ENCODE measurements at regions not wholly inside any gene's neighbourhood (a gene's known extent, or its start where the extent isn't known, plus 50 kb on each side); places are given as distances from the start of the nearest gene placed in this dataset.

GRCh38 chr16:6531067-6531466 is 801.6 kb upstream of the RBFOX1 start:
- Mint-ChIP-seq H3K9me3 (peaks cover 40% of the 10 kb centered on the region), H3K4me1 (ENCODE audit: low read depth) (no peaks in the 10 kb centered on the region), H3K36me3 (ENCODE audit: low read depth) (no peaks in the 10 kb centered on the region), H3K27me3 (ENCODE audit: insufficient read depth) (peaks cover 4% of the 10 kb centered on the region; the same call in 1 of the 2 replicates), H3K4me3 (no peak overlapping the region), H3K27ac (no peak overlapping the region)
- no peak for DNase-seq
- no peak for TF ChIP-seq CTCF (IDR thresholded peaks at IDR 0.05)

GRCh38 chr16:6528217-6528616 is 804.4 kb upstream of the RBFOX1 start:
- no peak overlapping the region for H3K27ac Mint-ChIP-seq
- H3K4me1 Mint-ChIP-seq (ENCODE audit: low read depth), result no peaks in the 10 kb centered on the region
- peaks cover 48% of the 10 kb centered on the region for H3K9me3 Mint-ChIP-seq
- H3K36me3 Mint-ChIP-seq (ENCODE audit: low read depth), result no peaks in the 10 kb centered on the region
- H3K4me3 Mint-ChIP-seq, result no peak overlapping the region
- peaks cover 4% of the 10 kb centered on the region; the same call in 1 of the 2 replicates for H3K27me3 Mint-ChIP-seq (ENCODE audit: insufficient read depth)
- DNase-seq, result no peak
- no peak for TF ChIP-seq CTCF (IDR thresholded peaks at IDR 0.05)

GRCh38 chr16:6527646-6528045 is 805.0 kb upstream of the RBFOX1 start:
- no peak for DNase-seq
- H3K4me3 Mint-ChIP-seq, result no peak overlapping the region
- H3K4me1 Mint-ChIP-seq (ENCODE audit: low read depth), result no peaks in the 10 kb centered on the region
- no peak overlapping the region for H3K27ac Mint-ChIP-seq
- TF ChIP-seq CTCF (IDR thresholded peaks at IDR 0.05), result no peak
- peaks cover 48% of the 10 kb centered on the region for H3K9me3 Mint-ChIP-seq
- H3K36me3 Mint-ChIP-seq (ENCODE audit: low read depth), result no peaks in the 10 kb centered on the region
- peaks cover 4% of the 10 kb centered on the region; the same call in 1 of the 2 replicates for H3K27me3 Mint-ChIP-seq (ENCODE audit: insufficient read depth)

GRCh38 chr16:6524501-6524900 is 808.1 kb upstream of the RBFOX1 start:
- Mint-ChIP-seq H3K9me3 (peaks cover 49% of the 10 kb centered on the region), H3K4me3 (no peak overlapping the region), H3K4me1 (ENCODE audit: low read depth) (no peaks in the 10 kb centered on the region), H3K36me3 (ENCODE audit: low read depth) (no peaks in the 10 kb centered on the region), H3K27me3 (ENCODE audit: insufficient read depth) (no peaks in the 10 kb centered on the region; the same call in 1 of the 2 replicates), H3K27ac (no peak overlapping the region)
- TF ChIP-seq CTCF (IDR thresholded peaks at IDR 0.05), result no peak
- no peak for DNase-seq

- no peak for TF ChIP-seq CTCF (IDR thresholded peaks at IDR 0.05)
- H3K27me3 Mint-ChIP-seq (ENCODE audit: insufficient read depth), result no peaks in the 10 kb centered on the region; the same call in 1 of the 2 replicates
- no peak overlapping the region for H3K27ac Mint-ChIP-seq
- DNase-seq, result no peak
- no peaks in the 10 kb centered on the region for H3K36me3 Mint-ChIP-seq (ENCODE audit: low read depth)
- no peak overlapping the region for H3K4me3 Mint-ChIP-seq
- no peaks in the 10 kb centered on the region for H3K4me1 Mint-ChIP-seq (ENCODE audit: low read depth)
- H3K9me3 Mint-ChIP-seq, result peaks cover 76% of the 10 kb centered on the region
Measured at GRCh38 chr16:6517020-6517720, 815.5 kb upstream of the RBFOX1 start.
